NCI-H526 treated with DMSO at 0.1 percent for 48 hours (cell line): ENCODE measurements at regions not wholly inside any gene's neighbourhood (a gene's known extent, or its start where the extent isn't known, plus 50 kb on each side); places are given as distances from the start of the nearest gene placed in this dataset.

Source experiments
- DNase-seq: peaks from one replicate; lab custom pipeline; 2025; lab: John Stamatoyannopoulos, UW

DNA sequence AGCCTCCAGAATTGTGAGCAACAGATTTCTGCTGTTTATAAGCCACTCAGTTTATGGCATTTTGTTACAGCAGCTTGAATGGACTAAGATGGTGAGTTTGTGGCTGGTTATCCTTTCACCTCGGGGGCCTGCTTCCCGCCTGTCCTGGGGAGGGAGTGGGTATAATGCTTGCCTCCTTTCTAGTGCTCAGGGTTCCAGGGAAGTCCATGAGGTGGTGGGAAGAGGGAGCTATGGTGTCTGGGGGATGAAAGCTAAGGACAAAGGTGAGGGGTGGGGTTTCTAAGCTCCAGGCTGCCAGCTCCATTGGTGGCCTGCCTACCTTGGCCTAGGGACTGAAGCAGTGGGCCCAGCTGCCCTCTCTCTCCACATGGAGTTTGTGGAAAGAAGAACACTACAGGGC is 50.2 kb upstream of the SDK2 start:
- DNase-seq = no peak

GRCh38 chr17:73695035-73695738 is 50.9 kb upstream of the SDK2 start:
- no peak for DNase-seq

DNA sequence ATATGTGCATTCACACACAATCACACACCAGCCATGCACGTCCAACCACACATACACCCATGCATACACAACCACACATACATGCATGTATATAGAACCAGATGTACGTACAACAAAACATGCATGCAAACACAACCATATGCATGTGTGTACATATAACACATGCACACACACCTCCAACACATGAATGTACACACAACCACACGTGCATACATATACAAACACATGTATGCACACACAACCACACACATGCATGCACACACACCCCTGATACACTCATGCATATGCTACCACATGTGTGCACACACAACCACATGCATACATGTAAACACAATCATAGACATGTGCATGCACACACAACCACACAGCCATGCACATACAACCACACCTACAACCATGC is 52.0 kb upstream of the SDK2 start:
- no peak for DNase-seq

DNA sequence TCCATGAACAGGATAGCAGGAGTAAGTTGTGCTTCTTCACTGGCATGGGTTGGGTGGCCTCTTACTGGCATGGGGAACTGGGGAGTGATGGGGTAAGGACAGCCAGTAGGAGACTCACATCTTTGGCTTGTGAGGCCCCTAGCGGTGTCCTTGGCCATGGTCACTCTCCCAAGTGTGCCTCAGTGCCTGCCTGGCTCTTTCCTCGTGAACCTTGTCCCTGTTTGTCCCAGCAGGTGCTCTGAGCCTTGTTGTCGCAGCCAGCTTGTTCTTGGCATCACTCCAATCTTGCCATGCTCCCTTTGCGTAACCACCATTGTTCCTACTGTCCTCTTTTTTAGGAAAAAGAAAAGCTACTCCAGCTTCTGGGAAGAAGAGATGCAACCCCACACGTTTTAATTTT is 53.6 kb upstream of the SDK2 start:
- DNase-seq = no peak

- DNase-seq = no peak
Measured at GRCh38 chr17:73698966-73699365, 54.7 kb upstream of the SDK2 start.

DNA sequence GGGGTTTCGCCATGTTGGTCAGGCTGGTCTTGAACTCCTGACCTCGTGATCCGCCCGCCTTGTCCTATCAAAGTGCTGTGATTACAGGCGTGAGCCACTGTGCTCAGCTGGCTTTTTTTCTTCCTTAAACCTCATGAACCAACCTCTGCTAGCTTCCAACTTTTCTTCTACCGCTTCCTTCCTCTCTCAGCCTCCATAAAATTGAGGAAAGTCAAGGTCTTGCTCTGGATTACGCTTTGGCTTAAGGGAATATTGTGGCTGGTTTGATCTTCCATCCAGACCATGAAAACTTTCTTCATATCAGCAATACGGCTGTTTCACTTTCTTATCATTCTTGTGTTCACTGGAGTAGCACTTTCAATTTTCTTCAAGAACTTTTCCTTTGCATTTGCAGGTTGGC is 57.5 kb upstream of the SDK2 start:
- no peak for DNase-seq

DNA sequence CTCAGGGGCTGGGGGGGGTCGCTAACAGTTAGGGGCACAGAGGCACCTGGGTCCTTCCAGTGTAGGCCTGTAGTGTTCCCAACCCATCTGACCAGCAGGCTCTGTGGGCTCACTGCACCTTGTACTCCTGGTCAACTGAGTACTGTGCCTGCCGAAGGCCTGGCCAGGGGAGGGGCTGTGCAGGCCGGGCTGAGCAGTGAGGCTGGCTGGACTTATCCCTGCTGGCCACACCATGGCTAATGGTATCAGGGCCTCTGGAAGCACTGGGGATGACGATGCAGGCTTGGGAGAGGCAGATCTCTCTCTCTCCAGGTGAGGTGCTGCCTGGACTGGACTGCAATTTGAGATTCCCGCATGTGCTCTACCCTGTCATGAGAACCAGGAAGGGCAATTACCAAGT is 58.9 kb upstream of the SDK2 start:
- DNase-seq = no peak

- no peak for DNase-seq
Measured at GRCh38 chr17:73703917-73704316, 59.7 kb upstream of the SDK2 start.

- DNase-seq = no peak
Measured at GRCh38 chr17:73705594-73705993, 61.3 kb upstream of the SDK2 start.

- no peak for DNase-seq
Measured at GRCh38 chr17:73706428-73706827, 62.2 kb upstream of the SDK2 start.

DNA sequence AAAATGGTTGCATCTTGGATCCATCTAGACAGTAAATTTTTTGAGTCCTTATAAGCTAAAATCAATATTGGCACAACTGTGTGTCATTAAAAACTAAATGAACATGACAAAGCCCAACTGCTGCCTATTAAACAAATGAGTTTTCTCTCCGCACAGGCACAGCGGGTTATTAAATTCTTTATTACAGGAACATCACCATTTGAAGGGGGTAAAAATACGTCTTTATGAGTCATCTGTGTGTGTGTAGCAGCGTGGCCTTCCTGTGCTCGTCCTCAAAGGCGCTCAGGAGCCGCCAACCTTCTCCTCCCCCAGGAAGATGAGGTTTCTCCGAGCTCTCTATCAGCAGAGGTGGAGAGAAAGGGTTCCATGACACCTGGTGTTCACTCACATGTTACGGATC is 62.6 kb upstream of the SDK2 start:
- no peak for DNase-seq

GRCh38 chr17:73707358-73707757 is 63.1 kb upstream of the SDK2 start:
- no peak for DNase-seq

- DNase-seq = peak; percentile 52
Measured at GRCh38 chr17:73710095-73710592, 65.9 kb upstream of the SDK2 start.

DNA sequence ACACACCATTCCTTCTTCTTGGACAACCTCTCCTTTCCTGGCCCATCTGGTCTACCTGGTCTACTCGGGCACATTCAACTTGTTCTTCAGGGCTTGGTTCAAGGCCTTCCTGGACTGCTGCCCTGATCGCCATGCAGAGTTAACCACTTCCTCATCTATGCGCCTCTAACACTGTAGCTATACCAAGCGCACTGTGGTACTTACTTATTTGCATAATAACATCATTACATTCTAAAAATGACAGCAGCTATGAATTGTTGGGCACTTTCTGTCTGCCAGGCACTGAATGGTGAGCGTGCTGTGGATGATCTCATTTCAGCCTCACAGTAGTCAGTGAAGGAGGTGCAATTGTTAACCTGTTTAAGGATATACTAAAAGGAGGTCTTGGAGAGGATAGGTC is 66.9 kb upstream of the SDK2 start:
- DNase-seq = peak; percentile 68

- no peak for DNase-seq
Measured at GRCh38 chr17:73711916-73712315, 67.7 kb upstream of the SDK2 start.

GRCh38 chr17:73713136-73713535 is 68.9 kb upstream of the SDK2 start:
- no peak for DNase-seq

- no peak for DNase-seq
Measured at GRCh38 chr17:73715769-73716168, 71.5 kb upstream of the SDK2 start.

GRCh38 chr17:73717690-73718089 is 73.4 kb upstream of the SDK2 start:
- DNase-seq = no peak

GRCh38 chr17:73718362-73718761 is 74.1 kb upstream of the SDK2 start:
- DNase-seq = no peak

GRCh38 chr17:73718912-73719311 is 74.7 kb upstream of the SDK2 start:
- no peak for DNase-seq

DNA sequence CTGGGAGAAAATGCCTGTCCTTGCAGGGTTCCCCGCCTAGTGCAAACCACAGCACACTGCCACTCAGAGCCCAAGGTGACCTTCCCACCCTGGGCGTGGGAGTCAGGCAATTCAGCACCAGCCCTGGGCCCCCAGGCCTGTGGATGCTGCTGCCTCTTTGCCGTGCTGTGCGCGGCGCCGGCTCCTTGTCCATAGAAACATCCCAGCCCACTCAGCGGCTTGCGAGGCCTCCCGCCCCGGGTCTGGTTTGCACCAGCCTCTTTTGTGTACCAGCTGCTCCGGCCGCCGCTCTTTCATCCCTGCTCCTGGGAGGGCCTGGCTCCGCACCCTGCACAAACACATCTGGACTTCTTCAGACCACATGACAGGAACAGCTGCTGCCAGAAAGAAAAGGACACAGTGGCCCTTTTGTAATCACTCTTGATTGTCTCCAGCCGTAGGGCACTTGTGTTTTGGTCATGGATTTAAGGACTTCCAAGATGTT is 75.4 kb upstream of the SDK2 start:
- peak; percentile 17 for DNase-seq

- DNase-seq = no peak
Measured at GRCh38 chr17:73720187-73720834, 76.1 kb upstream of the SDK2 start.

- no peak for DNase-seq
Measured at GRCh38 chr17:73722165-73722564, 77.9 kb upstream of the SDK2 start.

- DNase-seq = no peak
Measured at GRCh38 chr17:73723317-73723716, 79.1 kb upstream of the SDK2 start.
